ENCODE measurements at regions not wholly inside any gene's neighbourhood (a gene's known extent, or its start where the extent isn't known, plus 50 kb on each side); places are given as distances from the start of the nearest gene placed in this dataset.

DNA sequence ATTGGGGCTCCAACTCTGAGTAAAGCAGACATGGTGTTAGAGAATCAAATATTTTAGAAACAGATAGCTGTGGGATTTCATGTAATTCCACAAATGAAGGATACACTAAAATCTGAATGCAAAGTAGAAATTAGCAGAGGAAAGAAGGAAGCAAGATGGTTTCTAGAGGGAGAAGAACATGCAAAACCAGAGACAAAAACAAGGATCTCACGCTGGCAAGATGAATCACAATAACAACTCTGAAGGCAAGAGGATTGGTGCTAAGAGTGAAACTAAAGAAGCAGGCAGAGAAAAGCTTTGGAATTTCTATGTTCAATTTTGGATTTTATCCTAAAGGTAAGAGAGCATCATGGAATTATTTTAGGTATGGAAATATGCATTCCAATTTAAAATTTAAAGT, 857.2 kb upstream of the COX7C start:
- no peak overlapping the region for H3K4me3 ChIP-seq (ENCODE audit: low read depth, low read length)
- no peak for DNase-seq (ENCODE audit: low read depth)
- TF ChIP-seq CTCF (IDR thresholded peaks at IDR 0.05; ENCODE audit: low read depth, low read length), result no peak
- no peak for TF ChIP-seq MAX (IDR thresholded peaks at IDR 0.05; ENCODE audit: low read depth, low read length)

GRCh38 chr5:85769347-85769746, 848.4 kb upstream of the COX7C start:
- no peak for DNase-seq (ENCODE audit: low read depth)
- no peak overlapping the region for H3K4me3 ChIP-seq (ENCODE audit: low read depth, low read length)
- no peak for TF ChIP-seq POLR2A (IDR thresholded peaks at IDR 0.05; ENCODE audit: extremely low read depth, insufficient read length)
- TF ChIP-seq MAX (IDR thresholded peaks at IDR 0.05; ENCODE audit: low read depth, low read length), result no peak
- no peak for TF ChIP-seq CTCF (IDR thresholded peaks at IDR 0.05; ENCODE audit: low read depth, low read length)
- no peak for TF ChIP-seq MYC (IDR thresholded peaks at IDR 0.05; ENCODE audit: low read depth, low read length)

DNA sequence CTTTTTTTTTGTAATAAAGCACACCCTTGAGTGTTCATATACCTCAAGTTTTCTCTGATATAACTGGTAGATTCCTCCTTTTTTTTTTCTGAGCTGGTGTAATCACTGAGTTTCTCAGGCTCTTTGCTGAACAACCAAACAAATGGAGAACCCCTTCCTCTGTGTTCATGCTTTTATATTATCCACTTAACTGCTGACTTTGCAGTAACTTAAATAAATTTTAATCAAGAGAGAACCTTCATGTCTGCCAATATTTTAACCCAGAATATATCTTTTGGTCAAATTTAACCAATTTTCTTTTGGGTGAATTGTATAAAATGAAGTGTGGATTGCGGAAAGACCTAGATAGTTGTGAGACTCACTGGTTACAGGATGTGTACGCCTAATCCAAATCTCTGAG, 833.0 kb upstream of the COX7C start:
- DNase-seq (ENCODE audit: low read depth), result no peak
- H3K4me3 ChIP-seq (ENCODE audit: low read depth, low read length), result no peak overlapping the region
- TF ChIP-seq POLR2A (IDR thresholded peaks at IDR 0.05; ENCODE audit: extremely low read depth, insufficient read length), result no peak
- TF ChIP-seq MYC (IDR thresholded peaks at IDR 0.05; ENCODE audit: low read depth, low read length), result no peak
- no peak for TF ChIP-seq CTCF (IDR thresholded peaks at IDR 0.05; ENCODE audit: low read depth, low read length)
- TF ChIP-seq MAX (IDR thresholded peaks at IDR 0.05; ENCODE audit: low read depth, low read length), result no peak

DNA sequence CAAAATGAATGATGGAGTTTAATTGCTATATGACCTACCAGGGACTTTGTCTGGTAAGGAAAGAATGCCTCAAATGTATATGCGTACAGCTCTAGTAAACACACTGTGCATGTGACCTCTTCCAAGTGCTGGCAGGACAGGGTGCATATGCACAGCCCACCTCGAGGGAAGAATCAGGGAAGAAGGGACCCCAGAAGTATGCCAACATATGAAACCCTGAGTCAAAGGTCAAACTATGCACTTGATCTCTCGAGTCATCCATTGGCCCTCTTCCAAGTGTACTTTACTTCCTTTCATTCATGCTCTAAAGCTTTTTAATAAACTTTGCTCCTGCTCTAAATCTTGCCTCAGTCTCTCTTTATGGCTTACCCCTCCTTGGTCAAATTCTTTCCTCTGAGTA, 804.6 kb upstream of the COX7C start:
- DNase-seq (ENCODE audit: low read depth), result no peak
- H3K4me3 ChIP-seq (ENCODE audit: low read depth, low read length), result no peak overlapping the region
- no peak for TF ChIP-seq MYC (IDR thresholded peaks at IDR 0.05; ENCODE audit: low read depth, low read length)
- no peak for TF ChIP-seq MAX (IDR thresholded peaks at IDR 0.05; ENCODE audit: low read depth, low read length)
- no peak for TF ChIP-seq POLR2A (IDR thresholded peaks at IDR 0.05; ENCODE audit: extremely low read depth, insufficient read length)
- TF ChIP-seq CTCF (IDR thresholded peaks at IDR 0.05; ENCODE audit: low read depth, low read length), result no peak

DNA sequence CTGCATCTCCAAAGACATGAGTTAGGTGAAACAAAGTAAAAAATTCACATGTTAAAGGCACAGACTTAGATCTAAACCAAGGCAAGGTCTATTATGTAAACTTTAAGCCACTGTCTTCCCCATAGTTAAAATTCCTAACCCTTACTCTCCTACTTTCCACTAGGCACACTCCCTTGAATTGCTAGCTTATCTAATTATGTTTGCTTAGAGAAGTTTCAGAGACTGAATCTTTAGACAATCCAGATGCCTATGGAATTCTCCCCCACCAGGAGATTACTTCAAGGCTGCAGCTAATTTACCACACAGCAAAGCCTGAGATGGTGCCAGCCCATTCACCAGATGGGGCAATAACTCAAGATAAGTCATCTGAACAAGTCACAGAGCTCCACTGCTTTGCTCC, 803.1 kb upstream of the COX7C start:
- TF ChIP-seq MAX (IDR thresholded peaks at IDR 0.05; ENCODE audit: low read depth, low read length), result no peak
- TF ChIP-seq POLR2A (IDR thresholded peaks at IDR 0.05; ENCODE audit: extremely low read depth, insufficient read length), result no peak
- no peak for TF ChIP-seq MYC (IDR thresholded peaks at IDR 0.05; ENCODE audit: low read depth, low read length)
- no peak for TF ChIP-seq CTCF (IDR thresholded peaks at IDR 0.05; ENCODE audit: low read depth, low read length)
- H3K4me3 ChIP-seq (ENCODE audit: low read depth, low read length), result no peak overlapping the region
- DNase-seq (ENCODE audit: low read depth), result no peak

Data from NB4 (cell line).